ENCODE measurements at regions not wholly inside any gene's neighbourhood (a gene's known extent, or its start where the extent isn't known, plus 50 kb on each side); places are given as distances from the start of the nearest gene placed in this dataset.
A peak's percentile ranks its signal among the peaks of the same experiment; 100 is the strongest.

GRCh38 chr4:33369446-33369845 lies 2649.3 kb downstream of the PCDH7 start:
- peak; percentile 9 for DNase-seq (ENCODE audit: low read depth)

- no peak for DNase-seq (ENCODE audit: low read depth)
Observed at GRCh38 chr4:33381816-33382215, 2661.6 kb downstream of the PCDH7 start.

GRCh38 chr4:33386764-33387163 lies 2666.6 kb downstream of the PCDH7 start:
- DNase-seq (ENCODE audit: low read depth) = no peak

GRCh38 chr4:33390976-33391375 lies 2670.8 kb downstream of the PCDH7 start:
- no peak for DNase-seq (ENCODE audit: low read depth)

- DNase-seq (ENCODE audit: low read depth) = no peak
Observed at GRCh38 chr4:33395731-33396485, 2675.7 kb downstream of the PCDH7 start.

GRCh38 chr4:33400504-33400903 lies 2680.3 kb downstream of the PCDH7 start:
- no peak for DNase-seq (ENCODE audit: low read depth)

GRCh38 chr4:33407496-33407895 lies 2687.3 kb downstream of the PCDH7 start:
- DNase-seq (ENCODE audit: low read depth) = no peak

- DNase-seq (ENCODE audit: low read depth) = no peak
Observed at GRCh38 chr4:33411182-33411581, 2691.0 kb downstream of the PCDH7 start.

- no peak for DNase-seq (ENCODE audit: low read depth)
Observed at GRCh38 chr4:33421887-33422286, 2701.7 kb downstream of the PCDH7 start.

GRCh38 chr4:33422656-33423055 lies 2702.5 kb downstream of the PCDH7 start:
- DNase-seq (ENCODE audit: low read depth) = no peak

- DNase-seq (ENCODE audit: low read depth) = no peak
Observed at GRCh38 chr4:33425936-33426335, 2705.8 kb downstream of the PCDH7 start.

- DNase-seq (ENCODE audit: low read depth) = no peak
Observed at GRCh38 chr4:33427676-33428075, 2707.5 kb downstream of the PCDH7 start.

- no peak for DNase-seq (ENCODE audit: low read depth)
Observed at GRCh38 chr4:33429971-33430370, 2709.8 kb downstream of the PCDH7 start.

GRCh38 chr4:33437406-33437805 lies 2717.2 kb downstream of the PCDH7 start:
- DNase-seq (ENCODE audit: low read depth) = no peak

GRCh38 chr4:33446953-33447352 lies 2726.8 kb downstream of the PCDH7 start:
- DNase-seq (ENCODE audit: low read depth) = no peak

GRCh38 chr4:33448948-33449347 lies 2728.8 kb downstream of the PCDH7 start:
- no peak for DNase-seq (ENCODE audit: low read depth)

GRCh38 chr4:33453436-33453835 lies 2733.3 kb downstream of the PCDH7 start:
- DNase-seq (ENCODE audit: low read depth) = no peak

- no peak for DNase-seq (ENCODE audit: low read depth)
Observed at GRCh38 chr4:33453916-33454315, 2733.7 kb downstream of the PCDH7 start.

GRCh38 chr4:33465565-33465964 lies 2745.4 kb downstream of the PCDH7 start:
- DNase-seq (ENCODE audit: low read depth) = no peak

- DNase-seq (ENCODE audit: low read depth) = no peak
Observed at GRCh38 chr4:33467291-33467690, 2747.1 kb downstream of the PCDH7 start.

- no peak for DNase-seq (ENCODE audit: low read depth)
Observed at GRCh38 chr4:33470805-33471204, 2750.6 kb downstream of the PCDH7 start.

GRCh38 chr4:33477715-33478114 lies 2757.5 kb downstream of the PCDH7 start:
- no peak for DNase-seq (ENCODE audit: low read depth)

- no peak for DNase-seq (ENCODE audit: low read depth)
Observed at GRCh38 chr4:33482773-33483172, 2761.5 kb downstream of the ARAP2 start.

- no peak for DNase-seq (ENCODE audit: low read depth)
Observed at GRCh38 chr4:33485111-33485510, 2759.2 kb downstream of the ARAP2 start.
